ENCODE measurements at regions not wholly inside any gene's neighbourhood (a gene's known extent, or its start where the extent isn't known, plus 50 kb on each side); places are given as distances from the start of the nearest gene placed in this dataset.
"Not testable (repeated sequence)": the region's sequence is repeated elsewhere in the genome, so short reads cannot be mapped to it uniquely, and the experiment has no call there.

DNA sequence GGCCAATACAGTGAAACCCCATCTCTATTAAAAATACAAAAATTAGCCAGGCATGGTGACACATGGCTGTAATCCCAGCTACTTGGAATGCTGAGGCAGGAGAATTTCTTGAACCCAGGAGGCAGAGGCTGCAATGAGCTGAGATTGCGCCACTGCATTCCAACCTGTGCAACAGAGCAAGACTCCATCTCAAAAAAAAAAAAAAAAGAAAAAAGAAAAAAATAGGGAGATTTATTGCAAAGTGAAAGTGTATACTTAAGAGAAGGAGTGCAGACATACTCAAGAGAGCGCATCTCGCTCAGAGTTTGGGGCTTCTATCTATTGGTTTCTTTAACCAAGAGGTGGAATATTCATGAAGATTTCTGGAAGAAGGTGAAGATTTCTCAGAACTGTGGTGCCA lies 708.4 kb downstream of the XPNPEP1 start:
- TF ChIP-seq, protein P1, sequence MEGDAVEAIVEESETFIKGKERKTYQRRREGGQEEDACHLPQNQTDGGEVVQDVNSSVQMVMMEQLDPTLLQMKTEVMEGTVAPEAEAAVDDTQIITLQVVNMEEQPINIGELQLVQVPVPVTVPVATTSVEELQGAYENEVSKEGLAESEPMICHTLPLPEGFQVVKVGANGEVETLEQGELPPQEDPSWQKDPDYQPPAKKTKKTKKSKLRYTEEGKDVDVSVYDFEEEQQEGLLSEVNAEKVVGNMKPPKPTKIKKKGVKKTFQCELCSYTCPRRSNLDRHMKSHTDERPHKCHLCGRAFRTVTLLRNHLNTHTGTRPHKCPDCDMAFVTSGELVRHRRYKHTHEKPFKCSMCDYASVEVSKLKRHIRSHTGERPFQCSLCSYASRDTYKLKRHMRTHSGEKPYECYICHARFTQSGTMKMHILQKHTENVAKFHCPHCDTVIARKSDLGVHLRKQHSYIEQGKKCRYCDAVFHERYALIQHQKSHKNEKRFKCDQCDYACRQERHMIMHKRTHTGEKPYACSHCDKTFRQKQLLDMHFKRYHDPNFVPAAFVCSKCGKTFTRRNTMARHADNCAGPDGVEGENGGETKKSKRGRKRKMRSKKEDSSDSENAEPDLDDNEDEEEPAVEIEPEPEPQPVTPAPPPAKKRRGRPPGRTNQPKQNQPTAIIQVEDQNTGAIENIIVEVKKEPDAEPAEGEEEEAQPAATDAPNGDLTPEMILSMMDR (IDR thresholded peaks at IDR 0.05; ENCODE audit: poor library complexity) = not testable (repeated sequence)
- TF ChIP-seq EZH2 (IDR thresholded peaks at IDR 0.05; ENCODE audit: borderline replicate concordance); EZH2phosphoT487 (IDR thresholded peaks at IDR 0.05; ENCODE audit: low read depth, severe bottlenecking, unreplicated experiment): not testable (repeated sequence)
